ENCODE measurements at regions not wholly inside any gene's neighbourhood (a gene's known extent, or its start where the extent isn't known, plus 50 kb on each side); places are given as distances from the start of the nearest gene placed in this dataset.

GRCh38 chr2:5264361-5264760 is 427.8 kb upstream of the SOX11 start:
- no peak for TF ChIP-seq CTCF (conservative IDR thresholded peaks at IDR 0.05)
- TF ChIP-seq EZH2 (IDR thresholded peaks at IDR 0.05; ENCODE audit: low read depth): no peak
